Natural killer cell (primary cell): ENCODE measurements at regions not wholly inside any gene's neighbourhood (a gene's known extent, or its start where the extent isn't known, plus 50 kb on each side); places are given as distances from the start of the nearest gene placed in this dataset.

Experiments
- ATAC-seq, 3 donors: fragments of 150-1000 bp in 2 of 3; fragments of 200-7000 bp in 1 of 3; cut with Tn5 transposase; 1 replicate in 1 of 3; 2 replicates in 2 of 3; pipeline ENCODE4 v1.10.0; 2021; ENCODE audit warnings: mild to moderate bottlenecking in 2 of 3, moderate library complexity in 2 of 3
- DNase-seq, 2 donors: peaks; one replicate each; pipeline versions ENCODE4 v3.0.0 to v3.0.0-alpha.2; 2013 to 2021; ENCODE audit warnings: mixed read lengths in 1 of 2
- H3K27ac ChIP-seq: one replicate; pipeline ENCODE4 v1.5.1; 2013; ENCODE audit warnings: mild to moderate bottlenecking, low read length
- H3K27me3 ChIP-seq: one replicate; pipeline ENCODE4 v1.6.1; 2013; ENCODE audit warnings: low read length; ENCODE audit not compliant: control insufficient read depth, insufficient read depth
- H3K36me3 ChIP-seq: one replicate; pipeline ENCODE4 v1.6.1; 2013; ENCODE audit warnings: low read length; ENCODE audit not compliant: control insufficient read depth, insufficient read depth
- H3K4me1 ChIP-seq: one replicate; pipeline ENCODE4 v1.6.1; 2013; ENCODE audit warnings: low read length; ENCODE audit not compliant: control insufficient read depth, insufficient read depth
- H3K4me3 ChIP-seq: one replicate; pipeline ENCODE4 v1.5.1; 2013; ENCODE audit warnings: low read length
- H3K9me3 ChIP-seq: one replicate; pipeline ENCODE4 v1.6.1; 2013; ENCODE audit warnings: low read length; ENCODE audit not compliant: control insufficient read depth, insufficient read depth
- H3K27ac Mint-ChIP-seq, 2 donors: one replicate each; pipeline ENCODE4 v1.8.0; 2022; ENCODE audit warnings: mild to moderate bottlenecking in 2 of 2, mixed read lengths in 2 of 2, moderate library complexity in 1 of 2
- H3K27me3 Mint-ChIP-seq, 2 donors: one replicate each; pipeline ENCODE4 v1.8.0; 2022; ENCODE audit warnings: low read depth in 2 of 2, mixed read lengths in 2 of 2
- H3K36me3 Mint-ChIP-seq: one replicate; pipeline ENCODE4 v1.8.0; 2022; ENCODE audit warnings: mixed read lengths
- H3K4me1 Mint-ChIP-seq, 2 donors: one replicate each; pipeline ENCODE4 v1.8.0; 2022; ENCODE audit warnings: mixed read lengths in 2 of 2
- H3K4me3 Mint-ChIP-seq: one replicate; pipeline ENCODE4 v1.8.0; 2022; ENCODE audit warnings: mild to moderate bottlenecking, moderate library complexity, mixed read lengths
- H3K9me3 Mint-ChIP-seq, 2 donors: one replicate each; pipeline ENCODE4 v1.8.0; 2022; ENCODE audit warnings: mixed read lengths in 2 of 2
- CTCF ChIP-seq: fragments of 200-600 bp; IDR thresholded peaks from one replicate; pipeline ENCODE4 v1.8.0; 2022; ENCODE audit warnings: antibody characterized with exemption
- WGBS: methylation state at CpG from one replicate; pipeline ENCODE4 v1.1.7; 2013; ENCODE audit warnings: missing lambda C conversion rate; ENCODE audit not compliant: insufficient coverage; 5-methylcytosine and 5-hydroxymethylcytosine counted together
- intact Hi-C: fragments of 100-400 bp; cut with micrococcal nuclease; formaldehyde crosslinking; loops from one replicate; pipeline ENCODE4 v1.14.2; 2022

DNA sequence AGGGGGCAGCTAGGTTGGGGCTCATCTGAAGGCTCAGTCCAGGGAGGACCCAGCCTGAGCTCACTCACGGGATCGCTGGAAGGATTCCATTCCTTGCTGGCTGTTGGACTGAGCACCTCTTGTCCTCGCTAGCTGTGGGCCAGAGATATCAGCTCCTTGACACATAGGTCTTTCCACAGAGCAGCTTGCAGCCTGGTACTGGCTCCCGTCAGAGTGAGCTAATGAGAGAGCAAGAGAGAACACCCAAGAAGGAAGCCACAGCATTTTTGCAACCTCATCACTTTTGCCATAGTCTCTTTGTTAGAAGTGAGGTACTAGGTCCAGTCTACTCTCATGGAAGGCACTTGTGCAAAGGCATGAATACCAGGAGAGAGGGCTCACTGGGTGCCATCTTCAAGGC is 179.9 kb downstream of the CDC5L start:
- Histone ChIP-seq H3K27me3 (no peaks in the 10 kb centered on the region), H3K4me3 (no peak overlapping the region), H3K36me3 (no peaks in the 10 kb centered on the region), H3K4me1 (no peaks in the 10 kb centered on the region), H3K9me3 (no peaks in the 10 kb centered on the region), H3K27ac (no peak overlapping the region)
- Mint-ChIP-seq H3K9me3 (no peaks in the 10 kb centered on the region), H3K4me3 (no peak overlapping the region), H3K27ac (no peak overlapping the region), H3K4me1 (no peaks in the 10 kb centered on the region), H3K27me3 (peaks cover 13 to 16% of the 10 kb centered on the region in 2 donors), H3K36me3 (no peaks in the 10 kb centered on the region)
- 66% methylated on average over 4 of the region's 4 CpGs for WGBS
- ATAC-seq (no peak), DNase-seq (no peak)
- no peak for TF ChIP-seq CTCF
- intact Hi-C loops, result no loop called here

- Mint-ChIP-seq H3K27ac (no peak overlapping the region), H3K4me1 (no peaks in the 10 kb centered on the region), H3K9me3 (no peaks in the 10 kb centered on the region), H3K4me3 (no peak overlapping the region), H3K27me3 (peaks cover 13 to 15% of the 10 kb centered on the region in 2 donors), H3K36me3 (no peaks in the 10 kb centered on the region)
- Histone ChIP-seq H3K36me3 (no peaks in the 10 kb centered on the region), H3K9me3 (no peaks in the 10 kb centered on the region), H3K27me3 (no peaks in the 10 kb centered on the region), H3K4me3 (no peak overlapping the region), H3K4me1 (no peaks in the 10 kb centered on the region), H3K27ac (no peak overlapping the region)
- DNase-seq (no peak), ATAC-seq (no peak)
- intact Hi-C loops, result no loop called here
- no peak for TF ChIP-seq CTCF
- 83% methylated on average over 3 of the region's 3 CpGs for WGBS
Measured at GRCh38 chr6:44569131-44569530, 181.6 kb downstream of the CDC5L start.

- WGBS, result 29% methylated on average over 6 of the region's 7 CpGs
- H3K36me3 ChIP-seq, result no peaks in the 10 kb centered on the region
- H3K27me3 ChIP-seq, result no peaks in the 10 kb centered on the region
- H3K4me3 ChIP-seq, result no peak overlapping the region
- intact Hi-C loops, result no loop called here
- Mint-ChIP-seq H3K9me3 (no peaks in the 10 kb centered on the region), H3K4me1 (no peaks in the 10 kb centered on the region), H3K36me3 (no peaks in the 10 kb centered on the region), H3K27me3 (peaks cover 13 to 15% of the 10 kb centered on the region in 2 donors), H3K27ac (no peak overlapping the region), H3K4me3 (no peak overlapping the region)
- no peaks in the 10 kb centered on the region for H3K9me3 ChIP-seq
- ATAC-seq (no peak), DNase-seq (no peak)
- TF ChIP-seq CTCF, result no peak
- H3K27ac ChIP-seq, result no peak overlapping the region
- H3K4me1 ChIP-seq, result no peaks in the 10 kb centered on the region
Measured at GRCh38 chr6:44569931-44570385, 182.5 kb downstream of the CDC5L start.

DNA sequence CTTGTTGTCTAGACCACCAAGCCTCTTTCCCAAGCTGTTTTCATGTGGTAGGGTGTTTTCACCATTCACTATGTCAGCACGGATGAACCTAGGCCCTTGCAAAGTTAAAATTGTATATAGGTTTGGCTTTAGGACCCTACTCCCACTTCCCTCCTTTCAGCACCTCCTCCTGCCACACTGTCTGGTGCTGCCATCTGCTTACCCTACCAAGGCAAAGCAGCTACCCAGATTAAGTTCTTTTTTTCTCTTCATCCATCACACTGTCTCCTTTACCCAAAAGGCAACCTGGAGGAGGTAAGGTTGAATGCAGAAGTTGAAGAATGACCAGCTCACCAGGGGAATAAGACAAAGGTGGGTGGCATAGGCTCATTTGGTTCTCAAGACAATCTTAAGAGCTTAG is 184.0 kb downstream of the CDC5L start:
- Histone ChIP-seq H3K4me1 (no peaks in the 10 kb centered on the region), H3K27ac (no peak overlapping the region), H3K36me3 (no peaks in the 10 kb centered on the region), H3K27me3 (no peaks in the 10 kb centered on the region), H3K4me3 (no peak overlapping the region), H3K9me3 (no peaks in the 10 kb centered on the region)
- Mint-ChIP-seq H3K9me3 (no peaks in the 10 kb centered on the region), H3K4me3 (no peak overlapping the region), H3K27me3 (peaks cover 13 to 15% of the 10 kb centered on the region in 2 donors), H3K36me3 (no peaks in the 10 kb centered on the region), H3K27ac (no peak overlapping the region), H3K4me1 (no peaks in the 10 kb centered on the region)
- WGBS, result no CpG with 5 or more reads among the region's 1 CpG
- no peak for DNase-seq
- no peak for ATAC-seq
- intact Hi-C loops, result no loop called here
- TF ChIP-seq CTCF, result no peak
